ENCODE measurements at regions not wholly inside any gene's neighbourhood (a gene's known extent, or its start where the extent isn't known, plus 50 kb on each side); places are given as distances from the start of the nearest gene placed in this dataset.
"Not testable (repeated sequence)": the region's sequence is repeated elsewhere in the genome, so short reads cannot be mapped to it uniquely, and the experiment has no call there.

DNA sequence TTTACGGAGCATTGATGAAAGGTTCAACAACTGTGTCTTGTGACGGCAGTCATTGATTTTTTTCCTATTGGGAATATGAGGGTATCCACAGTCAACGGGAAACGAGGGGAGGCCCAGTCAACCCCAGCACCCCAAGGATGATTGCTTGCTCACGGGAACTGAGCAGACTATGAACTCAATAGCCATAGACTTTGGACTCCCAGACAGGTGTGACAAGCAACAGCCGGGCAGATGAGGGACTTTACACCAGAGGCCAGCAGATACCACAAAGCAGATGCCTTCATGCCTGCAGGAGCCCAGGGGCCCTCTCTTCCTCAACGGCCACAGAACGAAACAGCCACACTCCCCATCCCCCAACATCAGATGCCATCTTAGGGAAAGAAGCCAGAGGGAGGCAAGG, 80.3 kb upstream of the FLT1 start:
- ATAC-seq: no peak
- Histone ChIP-seq H3K4me3 (no peak overlapping the region), H3K27ac (peak overlapping the region in 1 of 2 donors; percentile 74), H3K27me3 (no peaks in the 10 kb centered on the region), H3K36me3 (no peaks in the 10 kb centered on the region), H3K4me1 (peaks cover 0 to 26% of the 10 kb centered on the region in 2 donors), H3K9me3 (no peaks in the 10 kb centered on the region)
- no peak for TF ChIP-seq CTCF (IDR thresholded peaks at IDR 0.05)
- intact Hi-C loops (cut with DNase I): no loop called here
- DNase-seq: no peak

GRCh38 chr13:28574617-28575142, 79.8 kb upstream of the FLT1 start:
- Histone ChIP-seq H3K4me1 (peaks cover 0 to 26% of the 10 kb centered on the region in 2 donors), H3K9me3 (no peaks in the 10 kb centered on the region), H3K4me3 (no peak overlapping the region), H3K36me3 (no peaks in the 10 kb centered on the region), H3K27ac (peak overlapping the region in 1 of 2 donors; percentile 74), H3K27me3 (no peaks in the 10 kb centered on the region)
- TF ChIP-seq CTCF (IDR thresholded peaks at IDR 0.05): no peak
- peak in 1 of 4 donors; percentile 67 for DNase-seq
- intact Hi-C loops (cut with DNase I): no loop called here
- peak; percentile 79 for ATAC-seq

DNA sequence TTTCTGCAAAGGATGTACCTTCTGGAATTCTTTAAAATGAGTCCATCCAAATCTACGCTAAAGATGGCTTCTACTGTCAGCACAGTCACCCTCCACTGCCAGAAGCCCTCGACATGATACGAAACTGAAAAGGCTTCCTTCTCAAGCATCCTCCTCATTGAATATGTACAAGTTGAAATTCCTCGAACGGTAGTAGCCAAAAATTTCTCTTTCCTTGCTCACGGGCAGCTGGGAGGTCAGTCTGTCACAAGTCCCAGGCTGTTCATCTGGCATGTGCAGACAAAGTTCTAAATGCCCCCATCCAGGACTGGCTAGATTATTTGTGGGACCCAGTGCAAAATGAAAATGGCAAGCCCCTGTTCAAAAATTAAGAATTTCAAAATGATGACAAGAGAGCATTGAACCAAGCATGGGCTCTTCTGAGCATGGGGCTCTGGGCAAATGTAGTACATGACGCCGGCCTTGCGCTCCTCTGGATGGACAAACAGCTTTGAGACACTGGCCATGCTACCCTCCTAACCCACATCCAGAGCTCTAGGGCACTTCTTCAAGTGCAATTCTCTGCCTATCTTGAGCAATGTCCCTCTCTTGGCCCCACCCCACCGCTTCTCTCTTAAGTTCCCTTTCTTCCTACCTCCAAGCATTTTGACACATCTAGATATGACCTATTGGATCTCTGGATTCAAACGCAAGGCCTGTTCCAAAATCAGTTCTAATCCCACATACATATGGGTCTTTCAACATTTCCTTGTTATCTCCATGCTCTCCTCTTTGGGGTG, 78.9 kb upstream of the FLT1 start:
- no peak for TF ChIP-seq CTCF (IDR thresholded peaks at IDR 0.05)
- no peaks in the 10 kb centered on the region for H3K27me3 ChIP-seq
- intact Hi-C loops (cut with DNase I): no loop called here
- no peaks in the 10 kb centered on the region for H3K9me3 ChIP-seq
- ATAC-seq (peak; percentile 76), DNase-seq (peak in 1 of 4 donors; percentile 49)
- peaks cover 0 to 26% of the 10 kb centered on the region in 2 donors for H3K4me1 ChIP-seq
- no peaks in the 10 kb centered on the region for H3K36me3 ChIP-seq
- H3K4me3 ChIP-seq: no peak overlapping the region
- H3K27ac ChIP-seq: peak overlapping the region in 1 of 2 donors; percentile 74

- Histone ChIP-seq H3K4me3 (no peak overlapping the region), H3K27me3 (no peaks in the 10 kb centered on the region), H3K36me3 (no peaks in the 10 kb centered on the region), H3K4me1 (peaks cover 0 to 26% of the 10 kb centered on the region in 2 donors), H3K9me3 (no peaks in the 10 kb centered on the region), H3K27ac (no peak overlapping the region)
- DNase-seq: no peak
- no peak for TF ChIP-seq CTCF (IDR thresholded peaks at IDR 0.05)
- no peak for ATAC-seq
- intact Hi-C loops (cut with DNase I): no loop called here
These were observed 77.9 kb upstream of the FLT1 start for GRCh38 chr13:28572871-28573270.

GRCh38 chr13:28570356-28570755, 75.4 kb upstream of the FLT1 start:
- DNase-seq; H3K9me3 ChIP-seq; H3K27ac ChIP-seq; ATAC-seq; H3K27me3 ChIP-seq; H3K4me3 ChIP-seq; intact Hi-C loops (cut with DNase I); H3K36me3 ChIP-seq: not testable (repeated sequence)
- peaks cover 0 to 25% of the 10 kb centered on the region in 2 donors for H3K4me1 ChIP-seq
